ENCODE measurements at regions not wholly inside any gene's neighbourhood (a gene's known extent, or its start where the extent isn't known, plus 50 kb on each side); places are given as distances from the start of the nearest gene placed in this dataset.
"Not testable (repeated sequence)": the region's sequence is repeated elsewhere in the genome, so short reads cannot be mapped to it uniquely, and the experiment has no call there.

DNA sequence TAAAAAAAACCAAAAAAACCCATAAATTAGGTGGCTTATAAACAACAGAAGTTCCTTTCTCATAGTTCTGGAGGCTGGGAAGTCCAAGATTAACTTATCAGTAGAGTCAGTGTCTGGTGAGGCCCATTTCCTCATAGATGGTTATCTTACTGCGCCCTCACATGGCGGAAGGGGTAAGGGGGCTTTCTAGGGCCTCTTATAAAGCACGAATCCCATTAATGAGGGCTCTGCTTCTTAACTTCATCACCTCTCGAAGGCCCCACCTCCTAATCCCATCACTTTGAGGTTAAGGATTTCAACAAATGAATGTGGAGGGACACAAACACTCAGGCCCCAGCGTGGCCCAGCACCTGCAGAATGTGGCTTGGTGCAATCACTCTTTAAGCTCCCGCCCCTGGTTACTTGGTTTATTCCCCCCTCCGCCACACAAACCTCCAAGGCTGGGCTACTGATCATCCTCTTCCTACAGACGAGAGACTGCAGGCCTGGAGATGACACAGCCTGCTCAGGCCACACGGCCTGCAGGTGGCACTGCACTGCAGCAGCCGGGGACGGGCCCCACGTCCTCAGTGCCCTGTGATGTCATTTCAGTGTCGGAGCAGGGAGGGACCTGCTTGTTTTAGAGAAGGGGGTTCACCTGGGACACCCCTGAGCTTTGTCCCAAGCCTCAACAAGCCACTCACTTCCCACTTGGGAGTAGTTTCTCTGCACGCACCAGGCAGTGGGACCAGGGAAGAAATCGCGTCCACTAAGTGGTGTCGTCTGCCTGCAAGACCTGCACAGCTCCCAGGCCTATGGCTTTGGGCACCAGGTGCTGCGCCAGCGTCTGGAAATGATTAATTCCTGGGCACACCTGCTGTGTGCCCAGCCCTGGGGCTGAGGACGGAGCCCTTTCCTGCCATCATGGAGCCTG, 178.5 kb downstream of the NPIPB11 start:
- not testable (repeated sequence) for H3K4me1 ChIP-seq (ENCODE audit: control insufficient read depth, insufficient read depth, low read length); H3K27me3 ChIP-seq (ENCODE audit: control insufficient read depth, insufficient read depth, low read length); H3K4me3 ChIP-seq (ENCODE audit: low read length); H3K36me3 ChIP-seq (ENCODE audit: control insufficient read depth, insufficient read depth, low read length); H3K9ac ChIP-seq (ENCODE audit: low read length); H3K9me3 ChIP-seq (ENCODE audit: control insufficient read depth, low read length)

DNA sequence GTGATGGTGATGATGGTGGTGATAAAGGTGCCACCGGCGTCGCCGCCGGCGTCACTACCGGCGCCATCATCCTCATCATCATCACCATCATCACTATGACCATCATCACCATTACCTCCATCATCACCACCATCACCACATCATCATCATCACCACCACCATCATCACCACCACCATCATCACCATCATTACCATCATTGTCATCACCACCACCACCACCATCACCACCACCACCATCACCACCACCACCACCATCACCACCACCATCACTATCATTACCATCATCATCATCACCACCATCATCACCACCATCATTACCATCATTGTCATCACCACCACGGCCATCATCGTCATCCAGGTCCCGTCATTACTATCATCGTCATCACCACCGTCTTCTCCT, 179.7 kb downstream of the NPIPB11 start:
- no peaks in the 10 kb centered on the region for H3K27me3 ChIP-seq (ENCODE audit: control insufficient read depth, insufficient read depth, low read length)
- H3K4me3 ChIP-seq (ENCODE audit: low read length), result no peak overlapping the region
- no peaks in the 10 kb centered on the region for H3K36me3 ChIP-seq (ENCODE audit: control insufficient read depth, insufficient read depth, low read length)
- H3K9ac ChIP-seq (ENCODE audit: low read length), result no peak overlapping the region
- no peaks in the 10 kb centered on the region for H3K9me3 ChIP-seq (ENCODE audit: control insufficient read depth, low read length)
- H3K4me1 ChIP-seq (ENCODE audit: control insufficient read depth, insufficient read depth, low read length), result peaks cover 4% of the 10 kb centered on the region

DNA sequence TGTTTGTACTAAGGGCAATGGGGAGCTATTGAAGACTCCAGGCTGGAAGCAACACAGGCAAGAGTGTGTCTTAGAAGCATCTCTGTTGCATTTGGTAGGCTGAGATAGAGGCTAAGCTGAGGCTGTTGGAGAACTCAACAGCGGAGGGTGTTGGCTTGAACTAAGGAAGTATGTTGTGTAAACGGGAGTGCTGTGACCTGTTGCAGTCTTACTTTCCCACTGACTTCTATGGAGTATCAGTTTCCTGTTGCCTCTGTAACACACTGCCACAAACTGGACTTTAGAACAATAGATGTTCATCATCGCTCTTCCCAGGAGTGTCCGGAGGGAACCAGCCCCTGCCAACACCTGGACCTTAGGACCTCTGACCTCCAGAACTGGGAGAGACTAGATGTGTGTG, 181.8 kb downstream of the NPIPB11 start:
- not testable (repeated sequence) for H3K36me3 ChIP-seq (ENCODE audit: control insufficient read depth, insufficient read depth, low read length); H3K9ac ChIP-seq (ENCODE audit: low read length); H3K4me3 ChIP-seq (ENCODE audit: low read length); H3K27me3 ChIP-seq (ENCODE audit: control insufficient read depth, insufficient read depth, low read length); H3K4me1 ChIP-seq (ENCODE audit: control insufficient read depth, insufficient read depth, low read length); H3K9me3 ChIP-seq (ENCODE audit: control insufficient read depth, low read length)

DNA sequence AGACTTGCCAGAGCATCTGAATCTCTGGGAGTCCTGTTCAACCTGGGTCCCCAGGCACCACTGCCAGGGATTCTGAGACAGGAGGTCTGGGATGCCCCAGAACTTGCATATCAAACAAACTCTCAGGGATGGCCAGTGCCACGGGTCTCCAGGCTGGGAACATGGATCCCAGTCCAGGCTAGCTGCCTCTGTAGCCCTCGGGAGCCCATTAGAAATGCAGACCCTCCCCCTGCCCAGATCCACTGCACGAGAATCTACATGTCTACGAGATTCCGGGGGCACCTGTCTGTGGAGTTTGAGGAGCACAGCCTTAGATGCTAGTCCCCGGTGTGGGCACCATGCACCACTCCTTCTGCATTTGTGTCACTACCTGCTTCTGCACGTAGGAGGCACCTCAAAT, 183.9 kb downstream of the NPIPB11 start:
- not testable (repeated sequence) for H3K27me3 ChIP-seq (ENCODE audit: control insufficient read depth, insufficient read depth, low read length); H3K9me3 ChIP-seq (ENCODE audit: control insufficient read depth, low read length); H3K4me3 ChIP-seq (ENCODE audit: low read length); H3K4me1 ChIP-seq (ENCODE audit: control insufficient read depth, insufficient read depth, low read length); H3K36me3 ChIP-seq (ENCODE audit: control insufficient read depth, insufficient read depth, low read length); H3K9ac ChIP-seq (ENCODE audit: low read length)

DNA sequence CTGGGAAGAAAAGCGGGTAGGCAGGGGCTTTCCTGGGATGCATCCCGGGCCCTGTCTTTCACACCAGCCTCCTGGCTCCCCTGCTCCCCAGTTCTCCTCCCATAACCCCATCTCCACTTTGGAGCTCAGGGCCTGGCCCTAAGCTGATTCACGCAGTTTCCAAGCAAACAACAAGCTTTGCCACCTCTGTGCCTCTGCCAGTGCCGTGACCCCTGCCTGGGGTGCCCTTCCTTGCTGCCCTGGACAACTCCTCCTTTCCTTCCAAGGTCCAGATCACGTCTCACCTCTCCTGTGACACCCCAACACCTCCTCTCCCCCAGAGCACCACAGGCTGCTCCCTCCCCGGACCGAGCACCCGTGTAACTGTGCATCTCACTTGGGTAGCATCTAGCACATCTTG, 184.5 kb downstream of the NPIPB11 start:
- not testable (repeated sequence) for H3K4me3 ChIP-seq (ENCODE audit: low read length); H3K9ac ChIP-seq (ENCODE audit: low read length); H3K36me3 ChIP-seq (ENCODE audit: control insufficient read depth, insufficient read depth, low read length); H3K4me1 ChIP-seq (ENCODE audit: control insufficient read depth, insufficient read depth, low read length); H3K27me3 ChIP-seq (ENCODE audit: control insufficient read depth, insufficient read depth, low read length); H3K9me3 ChIP-seq (ENCODE audit: control insufficient read depth, low read length)

DNA sequence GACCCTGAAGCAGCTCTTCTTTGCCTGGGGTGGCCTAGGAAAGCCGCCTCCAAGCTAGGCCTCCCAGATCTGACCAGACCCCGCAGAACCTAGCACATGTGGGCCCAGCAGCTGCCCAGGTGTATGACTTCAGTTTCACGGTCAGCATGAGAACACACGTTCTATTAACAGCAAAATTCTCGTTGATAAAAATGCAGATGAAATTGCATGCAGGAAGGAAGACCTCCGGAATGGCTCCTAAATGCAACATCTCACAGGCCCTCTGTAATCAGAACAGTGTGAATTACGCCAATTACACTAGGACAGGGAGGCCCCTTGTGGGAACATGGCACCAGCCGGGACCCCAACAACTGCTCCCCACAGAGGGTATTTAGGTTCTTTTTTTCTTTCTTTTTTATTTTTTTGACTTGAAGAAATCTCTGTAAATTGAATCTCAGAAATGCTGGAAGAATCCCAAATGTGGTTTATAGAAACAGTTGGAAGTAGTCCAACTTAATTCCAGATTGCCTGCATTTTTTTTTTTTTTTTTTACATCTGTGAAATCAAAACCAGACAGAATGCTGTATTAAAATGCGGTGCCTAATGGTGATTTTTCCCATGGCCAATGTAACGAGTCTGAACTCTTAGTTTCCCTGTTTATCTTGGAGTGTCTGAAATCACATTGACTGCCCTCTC, 185.1 kb downstream of the NPIPB11 start:
- H3K4me3 ChIP-seq (ENCODE audit: low read length); H3K9me3 ChIP-seq (ENCODE audit: control insufficient read depth, low read length); H3K4me1 ChIP-seq (ENCODE audit: control insufficient read depth, insufficient read depth, low read length); H3K36me3 ChIP-seq (ENCODE audit: control insufficient read depth, insufficient read depth, low read length); H3K9ac ChIP-seq (ENCODE audit: low read length); H3K27me3 ChIP-seq (ENCODE audit: control insufficient read depth, insufficient read depth, low read length): not testable (repeated sequence)

DNA sequence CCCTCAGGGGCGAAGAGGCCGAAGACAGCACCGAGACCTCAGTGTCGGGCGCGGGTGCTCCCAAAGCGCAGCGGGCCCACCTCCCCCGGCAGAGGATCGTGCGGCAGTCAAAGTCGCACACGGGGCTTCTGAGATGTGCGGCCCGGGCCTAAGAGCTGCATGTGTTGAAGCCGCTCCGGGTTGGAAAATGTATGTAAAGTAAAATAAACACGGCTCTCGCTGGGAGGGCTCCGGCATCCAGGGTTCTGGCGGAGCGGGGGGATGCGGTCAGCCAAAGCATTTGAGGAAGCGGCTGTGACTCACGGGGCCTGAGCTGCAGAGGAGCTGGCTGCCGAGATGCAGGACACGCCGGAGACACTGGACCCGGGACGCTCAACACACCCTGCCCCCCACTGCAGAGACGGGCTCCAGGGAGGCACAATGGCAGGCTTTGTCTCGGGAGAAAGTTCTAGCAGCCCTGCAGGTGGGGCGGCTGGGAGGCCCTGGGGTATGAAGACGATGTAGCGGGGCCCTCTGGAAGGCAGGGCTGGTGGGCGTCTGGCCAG, 185.8 kb downstream of the NPIPB11 start:
- not testable (repeated sequence) for H3K4me3 ChIP-seq (ENCODE audit: low read length); H3K36me3 ChIP-seq (ENCODE audit: control insufficient read depth, insufficient read depth, low read length); H3K9ac ChIP-seq (ENCODE audit: low read length); H3K9me3 ChIP-seq (ENCODE audit: control insufficient read depth, low read length); H3K27me3 ChIP-seq (ENCODE audit: control insufficient read depth, insufficient read depth, low read length); H3K4me1 ChIP-seq (ENCODE audit: control insufficient read depth, insufficient read depth, low read length)

DNA sequence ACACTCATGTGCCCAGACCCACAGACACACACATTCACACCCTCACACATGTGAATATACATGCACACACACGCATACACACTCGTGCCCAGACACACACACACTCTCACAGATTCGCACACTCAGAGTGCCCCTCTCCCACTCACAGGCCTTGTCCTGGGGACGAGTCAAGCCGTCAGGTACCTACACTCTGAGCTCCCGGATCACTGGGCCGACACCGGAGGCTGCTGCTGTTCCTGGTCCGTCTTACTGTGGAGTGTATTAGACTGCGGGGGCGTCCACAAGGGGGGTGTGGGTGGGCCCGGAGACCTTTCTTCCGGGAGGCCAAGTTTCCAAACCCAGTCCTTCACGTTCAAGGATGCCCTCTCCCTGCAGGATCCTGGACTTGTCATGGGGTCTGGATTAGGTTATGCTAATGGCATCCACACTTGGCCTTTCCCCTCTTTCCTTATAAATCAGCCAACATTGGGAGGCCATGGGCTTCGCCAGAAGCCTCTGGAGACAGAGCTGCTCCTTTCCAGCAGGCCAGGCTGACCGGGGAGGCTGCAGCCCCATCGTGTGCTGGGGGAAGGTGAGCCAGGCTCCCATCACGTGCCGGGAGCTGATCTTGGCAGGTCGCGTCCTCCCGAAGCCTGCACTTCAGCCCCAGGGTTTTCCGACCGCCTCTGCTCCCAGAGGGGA, 186.4 kb downstream of the NPIPB11 start:
- not testable (repeated sequence) for H3K4me3 ChIP-seq (ENCODE audit: low read length); H3K9ac ChIP-seq (ENCODE audit: low read length); H3K27me3 ChIP-seq (ENCODE audit: control insufficient read depth, insufficient read depth, low read length); H3K36me3 ChIP-seq (ENCODE audit: control insufficient read depth, insufficient read depth, low read length); H3K9me3 ChIP-seq (ENCODE audit: control insufficient read depth, low read length); H3K4me1 ChIP-seq (ENCODE audit: control insufficient read depth, insufficient read depth, low read length)

DNA sequence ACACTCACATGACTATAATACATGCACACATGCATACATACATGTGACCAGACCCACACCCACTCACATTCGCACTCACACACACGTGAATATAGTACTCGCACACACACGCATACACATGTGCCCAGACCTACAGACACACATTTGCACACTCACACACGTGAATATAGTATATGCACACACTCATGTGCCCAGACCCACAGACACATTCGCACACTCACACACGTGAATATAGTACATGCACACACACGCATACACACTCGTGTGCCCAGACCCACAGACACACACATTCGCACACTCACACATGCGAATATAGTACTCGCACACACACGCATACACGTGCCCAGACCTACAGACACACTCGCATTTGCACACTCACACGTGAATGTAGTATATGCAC, 186.9 kb downstream of the NPIPB11 start:
- H3K9ac ChIP-seq (ENCODE audit: low read length); H3K36me3 ChIP-seq (ENCODE audit: control insufficient read depth, insufficient read depth, low read length); H3K9me3 ChIP-seq (ENCODE audit: control insufficient read depth, low read length); H3K4me3 ChIP-seq (ENCODE audit: low read length); H3K27me3 ChIP-seq (ENCODE audit: control insufficient read depth, insufficient read depth, low read length); H3K4me1 ChIP-seq (ENCODE audit: control insufficient read depth, insufficient read depth, low read length): not testable (repeated sequence)

DNA sequence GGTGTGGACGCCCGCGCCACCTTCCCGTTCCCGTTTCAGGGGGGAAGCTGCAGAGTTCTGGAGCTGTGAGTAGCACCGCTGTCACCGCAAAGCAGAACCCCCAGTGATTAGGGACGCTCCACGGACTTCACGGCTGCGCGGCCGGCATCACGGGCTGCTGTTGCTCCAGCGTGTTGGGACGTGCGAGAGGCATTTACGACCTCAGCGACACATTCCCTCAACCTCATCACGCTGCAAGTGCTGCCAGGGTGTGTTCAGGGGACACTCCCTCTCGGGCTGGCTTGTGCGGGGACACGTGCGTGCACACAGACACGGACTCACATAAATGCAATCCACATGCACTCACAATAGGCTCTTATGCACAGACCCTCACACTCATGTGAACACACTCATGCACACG, 187.9 kb downstream of the NPIPB11 start:
- not testable (repeated sequence) for H3K36me3 ChIP-seq (ENCODE audit: control insufficient read depth, insufficient read depth, low read length); H3K4me3 ChIP-seq (ENCODE audit: low read length); H3K9ac ChIP-seq (ENCODE audit: low read length); H3K4me1 ChIP-seq (ENCODE audit: control insufficient read depth, insufficient read depth, low read length); H3K9me3 ChIP-seq (ENCODE audit: control insufficient read depth, low read length); H3K27me3 ChIP-seq (ENCODE audit: control insufficient read depth, insufficient read depth, low read length)

DNA sequence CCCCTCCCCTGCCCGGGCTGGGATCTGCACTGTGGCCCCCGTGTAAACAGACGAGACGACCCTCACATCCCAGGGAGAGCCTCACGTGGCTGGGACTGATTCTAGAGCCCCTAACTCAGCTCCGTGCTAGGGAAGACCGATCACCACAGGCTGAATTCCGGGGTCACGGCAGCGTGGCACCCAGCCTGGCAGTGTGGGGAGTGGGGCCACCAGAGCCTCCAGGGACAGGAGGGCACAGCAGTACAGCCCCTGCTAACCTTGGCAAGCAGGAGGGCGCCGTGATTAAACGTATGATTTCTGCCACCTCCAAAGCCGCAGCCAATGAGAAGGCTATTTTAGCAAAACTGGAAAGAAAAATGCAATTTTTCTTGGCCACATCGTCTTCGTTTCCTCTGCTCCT, 188.3 kb downstream of the NPIPB11 start:
- H3K27me3 ChIP-seq (ENCODE audit: control insufficient read depth, insufficient read depth, low read length); H3K4me1 ChIP-seq (ENCODE audit: control insufficient read depth, insufficient read depth, low read length); H3K36me3 ChIP-seq (ENCODE audit: control insufficient read depth, insufficient read depth, low read length); H3K9me3 ChIP-seq (ENCODE audit: control insufficient read depth, low read length); H3K4me3 ChIP-seq (ENCODE audit: low read length); H3K9ac ChIP-seq (ENCODE audit: low read length): not testable (repeated sequence)

DNA sequence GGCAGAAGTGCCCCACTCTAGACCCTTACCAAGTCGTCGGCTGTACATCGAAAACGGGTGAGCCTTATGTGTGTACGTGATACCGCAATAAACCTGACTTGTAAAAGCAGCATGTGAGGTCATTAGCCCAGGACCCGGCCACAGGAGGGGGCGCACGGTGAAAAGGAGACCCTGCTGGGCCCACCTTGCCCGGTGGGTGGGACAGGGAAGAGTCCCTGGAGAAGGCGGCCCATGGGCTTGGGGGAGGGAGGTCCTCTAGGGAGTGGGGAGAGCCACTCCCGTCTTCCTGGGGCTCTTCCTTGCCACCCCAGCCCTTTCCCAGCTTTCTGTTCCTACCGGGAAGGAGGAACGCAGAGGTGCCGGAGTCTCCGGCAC, 188.8 kb downstream of the NPIPB11 start:
- H3K9me3 ChIP-seq (ENCODE audit: control insufficient read depth, low read length); H3K9ac ChIP-seq (ENCODE audit: low read length); H3K36me3 ChIP-seq (ENCODE audit: control insufficient read depth, insufficient read depth, low read length); H3K4me3 ChIP-seq (ENCODE audit: low read length); H3K27me3 ChIP-seq (ENCODE audit: control insufficient read depth, insufficient read depth, low read length); H3K4me1 ChIP-seq (ENCODE audit: control insufficient read depth, insufficient read depth, low read length): not testable (repeated sequence)

Measured in mucosa of stomach (tissue), 1 donor.